Retina (tissue), 1 donor: ENCODE measurements at regions not wholly inside any gene's neighbourhood (a gene's known extent, or its start where the extent isn't known, plus 50 kb on each side); places are given as distances from the start of the nearest gene placed in this dataset.

Experiments used
- DNase-seq: peaks from one replicate; pipeline ENCODE4 v3.0.0-alpha.2; 2016

GRCh38 chr15:77540312-77541060, 92.2 kb downstream of the LINGO1 start:
- no peak for DNase-seq

- DNase-seq = no peak
These were observed 93.8 kb downstream of the LINGO1 start for GRCh38 chr15:77538793-77539497.

GRCh38 chr15:77538027-77538451, 94.7 kb downstream of the LINGO1 start:
- no peak for DNase-seq

GRCh38 chr15:77537006-77537405, 95.7 kb downstream of the LINGO1 start:
- no peak for DNase-seq

GRCh38 chr15:77535845-77536244, 96.9 kb downstream of the LINGO1 start:
- no peak for DNase-seq
